Caco-2 (cell line): ENCODE measurements at regions not wholly inside any gene's neighbourhood (a gene's known extent, or its start where the extent isn't known, plus 50 kb on each side); places are given as distances from the start of the nearest gene placed in this dataset.

Experiments
- BruUV-seq: library from RNA; stranded (reverse); fragments of 400-500 nt; replicated peaks from 2 replicates; lab custom pipeline; 2021; lab: Mats Ljungman, UMichigan
- CTCF ChIA-PET: fragments of 300-600 bp; sonication (Branson Sonifier 250); formaldehyde crosslinking; loops from one replicate; lab custom pipeline; 2022; ENCODE audit warnings: antibody characterized with exemption; lab: Charles Lee
- POLR2A ChIA-PET: fragments of 300-600 bp; sonication (Branson Sonifier 250); formaldehyde crosslinking; loops from one replicate; lab custom pipeline; 2022; ENCODE audit warnings: antibody characterized with exemption; lab: Charles Lee
- DNase-seq, 2 experiments: peaks; one replicate each; pipeline versions ENCODE4 v3.0.0 to v3.0.0-alpha.2; 2020 to 2022
- H3K27me3 ChIP-seq: replicated peaks from 2 replicates; pipeline ENCODE4 v1.6.0; 2011; ENCODE audit warnings: low read length; ENCODE audit not compliant: control insufficient read depth, insufficient read depth
- H3K36me3 ChIP-seq: 2 replicates; pipeline ENCODE4 v1.5.1; 2011; ENCODE audit warnings: low read length; ENCODE audit not compliant: control insufficient read depth, insufficient read depth
- H3K4me1 ChIP-seq: fragments of 250-450 bp; sonication (Bioruptor Pico); 2 replicates; pipeline ENCODE4 v1.5.1; 2020; ENCODE audit warnings: mild to moderate bottlenecking
- H3K4me3 ChIP-seq: 2 replicates; pipeline ENCODE4 v1.5.1; 2011; ENCODE audit warnings: low read depth, mild to moderate bottlenecking, control low read depth, low read length
- H3K9me3 ChIP-seq: fragments of 250-450 bp; sonication (Bioruptor Pico); 2 replicates; pipeline ENCODE4 v1.5.1; 2020; ENCODE audit warnings: mild to moderate bottlenecking, moderate library complexity
- H3K27ac Mint-ChIP-seq: one replicate; pipeline ENCODE4 v1.8.0; 2022; ENCODE audit warnings: mixed read lengths; ENCODE audit not compliant: unreplicated experiment
- H3K27me3 Mint-ChIP-seq: one replicate; pipeline ENCODE4 v1.8.0; 2022; ENCODE audit warnings: mixed read lengths; ENCODE audit not compliant: insufficient read depth, unreplicated experiment
- H3K36me3 Mint-ChIP-seq: one replicate; pipeline ENCODE4 v1.8.0; 2022; ENCODE audit warnings: mild to moderate bottlenecking, mixed read lengths; ENCODE audit not compliant: insufficient read depth, unreplicated experiment
- H3K4me1 Mint-ChIP-seq: one replicate; pipeline ENCODE4 v1.8.0; 2022; ENCODE audit warnings: low read depth, mixed read lengths; ENCODE audit not compliant: unreplicated experiment
- H3K4me3 Mint-ChIP-seq: one replicate; pipeline ENCODE4 v1.8.0; 2022; ENCODE audit warnings: mild to moderate bottlenecking, moderate library complexity, mixed read lengths; ENCODE audit not compliant: unreplicated experiment
- H3K9me3 Mint-ChIP-seq: one replicate; pipeline ENCODE4 v1.8.0; 2022; ENCODE audit warnings: mixed read lengths; ENCODE audit not compliant: unreplicated experiment
- CTCF ChIP-seq, 2 experiments: fragments of 200-600 bp in 1 of 2; IDR thresholded peaks; 1 replicate in 1 of 2; 2 replicates in 1 of 2; pipeline versions ENCODE4 v1.5.1 to v1.8.0; 2011 to 2022; ENCODE audit warnings: antibody characterized with exemption in 1 of 2, control low read depth in 1 of 2, inconsistent platforms in 1 of 2, low read depth in 1 of 2, low read length in 1 of 2, mild to moderate bottlenecking in 1 of 2, moderate library complexity in 1 of 2; ENCODE audit not compliant: insufficient read depth in 1 of 2, severe bottlenecking in 1 of 2, unreplicated experiment in 1 of 2
- intact Hi-C: fragments of 100-400 bp; cut with micrococcal nuclease; formaldehyde crosslinking; loops from one replicate; pipeline ENCODE4 v1.10.0; 2022; ENCODE audit not compliant: unreplicated experiment

DNA sequence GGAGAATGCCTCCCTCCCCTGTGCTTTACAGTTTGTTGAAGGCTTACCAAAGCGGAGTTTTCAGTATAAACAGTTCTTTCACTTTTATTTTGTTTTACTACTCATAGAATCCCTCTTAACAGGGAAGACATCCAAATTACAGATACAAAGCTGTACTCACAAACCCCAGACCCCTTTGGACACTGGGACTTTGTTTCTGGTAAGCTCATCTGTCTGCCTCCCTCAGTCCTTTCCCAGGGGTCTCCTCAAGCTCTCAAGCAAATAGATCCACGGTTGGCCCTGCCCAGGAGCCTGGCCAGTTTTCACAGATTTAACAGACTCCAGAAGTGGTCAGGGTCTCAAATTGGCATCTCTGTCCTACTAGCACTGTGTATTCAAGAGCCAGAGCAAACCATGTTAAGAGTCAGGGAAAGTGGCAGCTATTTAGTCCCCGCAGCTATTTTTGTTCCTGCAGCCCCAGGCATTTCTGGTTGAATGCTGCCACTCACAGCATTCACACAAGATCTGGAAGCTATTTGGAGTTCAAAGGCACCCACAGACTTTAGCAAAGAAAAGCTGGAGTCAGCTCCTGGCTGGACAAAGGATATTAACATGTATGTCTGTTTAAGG is 54.2 kb downstream of the TMEM100 start:
- POLR2A ChIA-PET: no interaction called here
- no peaks in the 10 kb centered on the region for H3K27me3 ChIP-seq
- BruUV-seq: no TSS peak
- Mint-ChIP-seq H3K9me3 (no peaks in the 10 kb centered on the region), H3K4me1 (no peaks in the 10 kb centered on the region), H3K27ac (no peak overlapping the region), H3K4me3 (no peak overlapping the region), H3K36me3 (no peaks in the 10 kb centered on the region), H3K27me3 (peaks cover 16% of the 10 kb centered on the region)
- intact Hi-C loops: no loop called here
- no peaks in the 10 kb centered on the region for H3K36me3 ChIP-seq
- no peaks in the 10 kb centered on the region for H3K4me1 ChIP-seq
- no peaks in the 10 kb centered on the region for H3K9me3 ChIP-seq
- no peak for DNase-seq
- no peak overlapping the region for H3K4me3 ChIP-seq
- CTCF ChIA-PET: no interaction called here
- TF ChIP-seq CTCF (IDR thresholded peaks at IDR 0.05; ENCODE audit: insufficient read depth in 1 of 2, low read depth in 1 of 2, low read length in 1 of 2, severe bottlenecking in 1 of 2, unreplicated experiment in 1 of 2): no peak

- H3K27me3 ChIP-seq: no peaks in the 10 kb centered on the region
- intact Hi-C loops: no loop called here
- Mint-ChIP-seq H3K4me1 (no peaks in the 10 kb centered on the region), H3K36me3 (no peaks in the 10 kb centered on the region), H3K27ac (no peak overlapping the region), H3K9me3 (no peaks in the 10 kb centered on the region), H3K27me3 (peaks cover 19% of the 10 kb centered on the region), H3K4me3 (no peak overlapping the region)
- DNase-seq: no peak
- ChIA-PET POLR2A (no interaction called here), CTCF (no interaction called here)
- H3K36me3 ChIP-seq: no peaks in the 10 kb centered on the region
- H3K9me3 ChIP-seq: no peaks in the 10 kb centered on the region
- BruUV-seq: no TSS peak
- TF ChIP-seq CTCF (IDR thresholded peaks at IDR 0.05; ENCODE audit: insufficient read depth in 1 of 2, low read depth in 1 of 2, low read length in 1 of 2, severe bottlenecking in 1 of 2, unreplicated experiment in 1 of 2): no peak
- H3K4me3 ChIP-seq: no peak overlapping the region
- no peaks in the 10 kb centered on the region for H3K4me1 ChIP-seq
These were observed 55.9 kb downstream of the TMEM100 start for GRCh38 chr17:55666806-55667205.

DNA sequence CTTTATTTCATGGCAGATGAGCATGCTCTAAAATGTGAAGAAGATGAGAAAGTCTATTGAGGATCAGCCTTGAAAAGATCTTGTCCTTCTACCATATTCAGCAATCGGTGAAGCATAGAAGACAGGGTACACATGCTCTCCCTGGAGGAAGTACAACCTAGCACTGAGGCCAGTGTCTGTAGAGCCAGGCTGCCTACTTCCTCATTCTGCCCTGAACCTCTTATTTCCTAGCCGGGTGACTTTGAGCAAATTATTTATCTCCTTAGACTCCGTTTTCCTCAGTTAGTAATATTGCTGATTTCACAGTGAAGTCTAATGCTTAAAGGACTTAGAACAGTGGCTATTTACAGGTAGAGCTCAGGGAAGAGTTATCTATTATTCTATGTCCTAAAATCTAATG is 58.4 kb downstream of the TMEM100 start:
- Mint-ChIP-seq H3K27me3 (peaks cover 12% of the 10 kb centered on the region), H3K4me1 (no peaks in the 10 kb centered on the region), H3K9me3 (no peaks in the 10 kb centered on the region), H3K4me3 (no peak overlapping the region), H3K27ac (no peak overlapping the region), H3K36me3 (no peaks in the 10 kb centered on the region)
- Histone ChIP-seq H3K27me3 (no peaks in the 10 kb centered on the region), H3K4me3 (no peak overlapping the region), H3K4me1 (no peaks in the 10 kb centered on the region), H3K9me3 (no peaks in the 10 kb centered on the region), H3K36me3 (no peaks in the 10 kb centered on the region)
- POLR2A ChIA-PET: no interaction called here
- DNase-seq: no peak
- intact Hi-C loops: no loop called here
- no TSS peak for BruUV-seq
- no peak for TF ChIP-seq CTCF (IDR thresholded peaks at IDR 0.05; ENCODE audit: insufficient read depth in 1 of 2, low read depth in 1 of 2, low read length in 1 of 2, severe bottlenecking in 1 of 2, unreplicated experiment in 1 of 2)
- CTCF ChIA-PET: no interaction called here
